GM12878 (cell line): ENCODE measurements at regions not wholly inside any gene's neighbourhood (a gene's known extent, or its start where the extent isn't known, plus 50 kb on each side); places are given as distances from the start of the nearest gene placed in this dataset.

Experiments used
- ATAC-seq: fragments of 200-7000 bp; cut with Tn5 transposase; 3 replicates; pipeline ENCODE4 v1.9.1; 2020; ENCODE audit warnings: mild to moderate bottlenecking, moderate library complexity
- BruUV-seq: library from RNA; stranded (reverse); fragments of 400-500 nt; replicated peaks from 2 replicates; lab custom pipeline; 2021; lab: Mats Ljungman, UMichigan
- CTCF ChIA-PET: fragments of 300-600 bp; sonication (Branson Sonifier 250); formaldehyde crosslinking; extraction: SDS; loops from one replicate; lab custom pipeline; 2021; ENCODE audit warnings: inconsistent platforms; lab: Yijun Ruan, JAX
- POLR2A ChIA-PET: fragments of 350-600 bp; formaldehyde crosslinking; extraction: SDS; loops from one replicate; lab custom pipeline; 2021; ENCODE audit warnings: inconsistent platforms; lab: Charles Lee
- RAD21 ChIA-PET: fragments of 300-600 bp; sonication (Branson Sonifier 250); formaldehyde crosslinking; loops from one replicate; lab custom pipeline; 2023; ENCODE audit warnings: antibody characterized with exemption; ENCODE audit not compliant: unreplicated experiment; lab: Charles Lee
- SMC1A ChIA-PET: fragments of 300-600 bp; sonication (Branson Sonifier 250); formaldehyde crosslinking; loops from one replicate; lab custom pipeline; 2023; ENCODE audit not compliant: unreplicated experiment, uncharacterized antibody; lab: Charles Lee
- DNase-seq: peaks from one replicate; pipeline ENCODE4 v3.0.0-alpha.2; 2011; ENCODE audit warnings: low read depth, low spot score
- FAIRE-seq: peaks from 3 replicates; lab custom pipeline; 2011; peaks lifted over from hg19 to GRCh38; lab: Jason Lieb, UNC
- H2AFZ ChIP-seq: 2 replicates; pipeline ENCODE4 v1.6.0; 2011; ENCODE audit warnings: low read depth, low read length, control low read depth; ENCODE audit not compliant: control insufficient read depth
- H3K27ac ChIP-seq: 2 replicates; pipeline ENCODE4 v1.5.1; 2011; ENCODE audit warnings: control low read depth; ENCODE audit not compliant: control insufficient read depth, insufficient read depth
- H3K27me3 ChIP-seq, 2 experiments: replicated peaks in 1 of 2; 2 replicates each; pipeline versions ENCODE4 v1.6.0 to v1.6.1; 2011; ENCODE audit warnings: low read length in 1 of 2; ENCODE audit not compliant: control insufficient read depth in 2 of 2, insufficient read depth in 2 of 2
- H3K36me3 ChIP-seq, 2 experiments: 2 replicates each; pipeline ENCODE4 v1.5.1; 2011; ENCODE audit warnings: low read length in 1 of 2; ENCODE audit not compliant: control insufficient read depth in 2 of 2, insufficient read depth in 2 of 2
- H3K4me1 ChIP-seq: 2 replicates; pipeline ENCODE4 v1.6.1; 2011; ENCODE audit warnings: mild to moderate bottlenecking, low read length, moderate library complexity, mixed read lengths; ENCODE audit not compliant: control insufficient read depth, insufficient read depth
- H3K4me2 ChIP-seq: 2 replicates; pipeline ENCODE4 v1.6.0; 2011; ENCODE audit warnings: control low read depth; ENCODE audit not compliant: control insufficient read depth, insufficient read depth
- H3K4me3 ChIP-seq: fragments of 200-600 bp; sonication (generic); 2 replicates; pipeline ENCODE4 v1.5.1; 2016
- H3K79me2 ChIP-seq: 2 replicates; pipeline ENCODE4 v1.6.0; 2011; ENCODE audit warnings: low read length; ENCODE audit not compliant: control insufficient read depth, insufficient read depth
- H3K9ac ChIP-seq: 2 replicates; pipeline ENCODE4 v1.8.0; 2011; ENCODE audit warnings: low read length, control low read depth, mixed read lengths; ENCODE audit not compliant: control insufficient read depth, insufficient read depth
- H3K9me3 ChIP-seq: replicated peaks from 3 replicates; pipeline ENCODE4 v1.5.1; 2011; ENCODE audit warnings: mild to moderate bottlenecking, low read length; ENCODE audit not compliant: control insufficient read depth, insufficient read depth
- H4K20me1 ChIP-seq: 2 replicates; pipeline ENCODE4 v1.6.0; 2011; ENCODE audit not compliant: control insufficient read depth, insufficient read depth
- BCL11A ChIP-seq: IDR thresholded peaks from 2 replicates; pipeline ENCODE4 v1.6.1; 2011; ENCODE audit warnings: low read depth, low read length
- FOXM1 ChIP-seq: IDR thresholded peaks from 2 replicates; pipeline ENCODE4 v1.6.1; 2012; ENCODE audit warnings: low read depth, mild to moderate bottlenecking, inconsistent platforms, low read length, moderate library complexity
- RB1 ChIP-seq: fragments of 450-650 bp; formaldehyde crosslinking; IDR thresholded peaks from 2 replicates; pipeline ENCODE4 v1.6.1; 2017; ENCODE audit warnings: mild to moderate bottlenecking, borderline replicate concordance
- SIN3A ChIP-seq: IDR thresholded peaks from 2 replicates; pipeline ENCODE4 v1.6.1; 2012; ENCODE audit warnings: low read depth, low read length, improper control_type of control experiment
- SRF ChIP-seq, 2 experiments: IDR thresholded peaks; 2 replicates each; pipeline ENCODE4 v1.6.1; 2011; ENCODE audit warnings: low read depth in 2 of 2, low read length in 2 of 2, mild to moderate bottlenecking in 1 of 2, moderate library complexity in 1 of 2
- TARDBP ChIP-seq: IDR thresholded peaks from 2 replicates; pipeline ENCODE4 v1.6.1; 2016; ENCODE audit warnings: borderline replicate concordance
- TBL1XR1 ChIP-seq: IDR thresholded peaks from 2 replicates; pipeline ENCODE4 v1.6.1; 2012; ENCODE audit warnings: low read depth, low read length, improper control_type of control experiment
- TCF12 ChIP-seq: IDR thresholded peaks from 2 replicates; pipeline ENCODE4 v1.6.1; 2011; ENCODE audit warnings: low read depth, mild to moderate bottlenecking, low read length
- ZNF384 ChIP-seq: IDR thresholded peaks from 2 replicates; pipeline ENCODE4 v1.6.1; 2012; ENCODE audit warnings: low read depth, mild to moderate bottlenecking, low read length, improper control_type of control experiment, borderline replicate concordance
- WGBS: methylation state at CpG from one replicate; pipeline ENCODE4 v1.1.6; 2016; ENCODE audit warnings: low lambda C conversion rate; ENCODE audit not compliant: insufficient replicate concordance, insufficient coverage; ENCODE audit errors: missing lambda C conversion rate; 5-methylcytosine and 5-hydroxymethylcytosine counted together
- in situ Hi-C: fragments of 300-500 bp; cut with MboI; formaldehyde crosslinking; loops from 9 replicates; pipeline ENCODE4 v1.14.3; 2018; ENCODE audit warnings: mixed read lengths
- intact Hi-C: fragments of 100-400 bp; cut with micrococcal nuclease; formaldehyde crosslinking; loops from one replicate; pipeline ENCODE4 v1.14.2; 2022; ENCODE audit not compliant: unreplicated experiment
- TF ChIP-seq, protein P1 (sequence below): fragments of 450-650 bp; IDR thresholded peaks from 2 replicates; pipeline ENCODE4 v1.6.1; 2017; ENCODE audit warnings: borderline replicate concordance
- TF ChIP-seq, protein P2 (sequence below): fragments of 450-650 bp; conservative IDR thresholded peaks from 2 replicates; pipeline ENCODE4 v1.6.1; 2017; ENCODE audit warnings: mild to moderate bottlenecking, moderate library complexity

DNA sequence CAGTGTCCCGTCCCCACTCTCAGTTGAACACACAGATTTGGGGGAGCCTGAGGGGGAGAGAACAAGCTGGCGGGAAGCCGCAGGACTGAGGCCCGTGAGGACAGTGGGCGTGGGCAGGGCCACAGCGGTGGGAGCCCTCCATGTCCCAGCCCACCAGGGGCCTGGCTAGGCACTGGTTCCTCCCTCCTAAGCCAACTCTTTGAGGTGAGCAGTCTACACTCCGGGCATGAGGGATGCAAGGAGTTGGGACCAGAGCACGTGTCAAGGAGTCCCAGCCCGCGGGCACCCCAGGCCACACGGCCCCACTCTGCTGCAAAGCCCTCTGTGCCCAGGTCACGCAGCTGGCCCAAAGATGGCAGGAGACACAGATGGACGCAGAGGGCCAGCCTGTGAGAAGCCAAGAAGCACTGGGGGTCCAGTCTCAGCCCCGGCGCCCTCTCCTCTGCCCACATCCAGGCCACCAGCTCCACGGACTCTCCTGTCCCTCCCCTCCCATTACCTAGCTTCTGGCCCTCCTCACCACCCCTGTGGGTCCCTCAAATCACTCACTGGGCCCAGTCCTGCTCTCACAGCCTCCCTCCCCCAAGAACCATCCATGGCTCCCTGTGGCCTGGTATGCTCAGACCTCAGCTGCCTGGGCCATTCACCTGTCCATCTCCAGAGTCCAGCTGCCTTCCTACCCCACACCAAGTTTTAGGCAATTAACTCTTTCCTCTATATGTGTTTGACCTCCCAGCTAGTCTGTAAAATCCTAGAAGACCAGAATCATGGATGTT lies 206.5 kb downstream of the RBFOX3 start:
- no peak for FAIRE-seq
- Histone ChIP-seq H3K9ac (no peak overlapping the region), H3K27me3 (peaks cover 3 to 4% of the 10 kb centered on the region in 2 experiments; a peak in 2 of 4 replicates), H3K79me2 (no peaks in the 10 kb centered on the region), H3K9me3 (no peaks in the 10 kb centered on the region), H3K27ac (no peak overlapping the region), H4K20me1 (no peaks in the 10 kb centered on the region), H3K4me1 (no peaks in the 10 kb centered on the region; the same call in 1 of the 2 replicates), H3K36me3 (no peaks in the 10 kb centered on the region), H2AFZ (no peak overlapping the region), H3K4me2 (no peak overlapping the region), H3K4me3 (no peak overlapping the region)
- no TSS peak for BruUV-seq
- ChIA-PET CTCF (interaction anchor here (2.5 kb wide), 1 partner anchor 12 kb away, joined by 9 read pairs; no protein-coding TSS in a partner anchor), RAD21 (no interaction called here), SMC1A (no interaction called here), POLR2A (interaction anchor here (0.7 kb wide), 1 partner anchor 398 kb away, joined by 5 read pairs; no protein-coding TSS in a partner anchor)
- in situ Hi-C loops (no loop called here), intact Hi-C loops (loop anchor here (5.0 kb wide), 1 partner anchor 303 kb away; no protein-coding TSS in a partner anchor)
- no peak for DNase-seq
- ATAC-seq: no peak
- 57% methylated on average over 16 of the region's 16 CpGs for WGBS
- TF ChIP-seq ZNF384: no peak
- TF ChIP-seq SRF (IDR thresholded peaks at IDR 0.05; ENCODE audit: low read depth in 2 of 2, low read length in 2 of 2): no peak
- no peak for TF ChIP-seq SIN3A
- no peak for TF ChIP-seq BCL11A
- no peak for TF ChIP-seq RB1
- TF ChIP-seq, protein P1, sequence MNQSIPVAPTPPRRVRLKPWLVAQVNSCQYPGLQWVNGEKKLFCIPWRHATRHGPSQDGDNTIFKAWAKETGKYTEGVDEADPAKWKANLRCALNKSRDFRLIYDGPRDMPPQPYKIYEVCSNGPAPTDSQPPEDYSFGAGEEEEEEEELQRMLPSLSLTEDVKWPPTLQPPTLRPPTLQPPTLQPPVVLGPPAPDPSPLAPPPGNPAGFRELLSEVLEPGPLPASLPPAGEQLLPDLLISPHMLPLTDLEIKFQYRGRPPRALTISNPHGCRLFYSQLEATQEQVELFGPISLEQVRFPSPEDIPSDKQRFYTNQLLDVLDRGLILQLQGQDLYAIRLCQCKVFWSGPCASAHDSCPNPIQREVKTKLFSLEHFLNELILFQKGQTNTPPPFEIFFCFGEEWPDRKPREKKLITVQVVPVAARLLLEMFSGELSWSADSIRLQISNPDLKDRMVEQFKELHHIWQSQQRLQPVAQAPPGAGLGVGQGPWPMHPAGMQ: no peak
- no peak for TF ChIP-seq TARDBP
- TF ChIP-seq, protein P2, sequence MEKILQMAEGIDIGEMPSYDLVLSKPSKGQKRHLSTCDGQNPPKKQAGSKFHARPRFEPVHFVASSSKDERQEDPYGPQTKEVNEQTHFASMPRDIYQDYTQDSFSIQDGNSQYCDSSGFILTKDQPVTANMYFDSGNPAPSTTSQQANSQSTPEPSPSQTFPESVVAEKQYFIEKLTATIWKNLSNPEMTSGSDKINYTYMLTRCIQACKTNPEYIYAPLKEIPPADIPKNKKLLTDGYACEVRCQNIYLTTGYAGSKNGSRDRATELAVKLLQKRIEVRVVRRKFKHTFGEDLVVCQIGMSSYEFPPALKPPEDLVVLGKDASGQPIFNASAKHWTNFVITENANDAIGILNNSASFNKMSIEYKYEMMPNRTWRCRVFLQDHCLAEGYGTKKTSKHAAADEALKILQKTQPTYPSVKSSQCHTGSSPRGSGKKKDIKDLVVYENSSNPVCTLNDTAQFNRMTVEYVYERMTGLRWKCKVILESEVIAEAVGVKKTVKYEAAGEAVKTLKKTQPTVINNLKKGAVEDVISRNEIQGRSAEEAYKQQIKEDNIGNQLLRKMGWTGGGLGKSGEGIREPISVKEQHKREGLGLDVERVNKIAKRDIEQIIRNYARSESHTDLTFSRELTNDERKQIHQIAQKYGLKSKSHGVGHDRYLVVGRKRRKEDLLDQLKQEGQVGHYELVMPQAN: no peak
- no peak for TF ChIP-seq TCF12
- no peak for TF ChIP-seq TBL1XR1
- no peak for TF ChIP-seq FOXM1
